Endothelial cell of umbilical vein (primary cell): ENCODE measurements at regions not wholly inside any gene's neighbourhood (a gene's known extent, or its start where the extent isn't known, plus 50 kb on each side); places are given as distances from the start of the nearest gene placed in this dataset.

ENCODE experiments used
- BruUV-seq: library from RNA; stranded (reverse); fragments of 400-500 nt; replicated peaks from 2 replicates; lab custom pipeline; 2021; lab: Mats Ljungman, UMichigan
- CTCF ChIA-PET: fragments of 300-600, 350-600 bp; sonication (Branson Sonifier 250); formaldehyde crosslinking; loops from one replicate; lab custom pipeline; 2021; ENCODE audit warnings: antibody characterized with exemption, inconsistent platforms; lab: Charles Lee
- POLR2A ChIA-PET: fragments of 300-600, 350-600 bp; sonication (Branson Sonifier 250); formaldehyde crosslinking; loops from one replicate; lab custom pipeline; 2021; ENCODE audit warnings: antibody characterized with exemption, inconsistent platforms; lab: Charles Lee
- DNase-seq: peaks from one replicate; pipeline ENCODE4 v3.0.0-alpha.2; 2011; ENCODE audit warnings: low read depth, low spot score
- FAIRE-seq: peaks from 2 replicates; lab custom pipeline; 2011; peaks lifted over from hg19 to GRCh38; lab: Jason Lieb, UNC
- H2AFZ ChIP-seq: 2 replicates; pipeline ENCODE4 v1.6.0; 2012; ENCODE audit warnings: low read depth, low read length, control low read depth, inconsistent platforms
- H3K27ac ChIP-seq: 2 replicates; pipeline ENCODE4 v1.5.1; 2011; ENCODE audit warnings: low read depth, mild to moderate bottlenecking, control low read depth, low read length, moderate library complexity; ENCODE audit not compliant: insufficient read depth
- H3K27me3 ChIP-seq, 2 experiments: 2 replicates each; pipeline versions ENCODE4 v1.6.0 to v1.6.1; 2011; ENCODE audit warnings: low read length in 2 of 2, mixed read lengths in 1 of 2; ENCODE audit not compliant: control insufficient read depth in 2 of 2, insufficient read depth in 2 of 2
- H3K36me3 ChIP-seq, 2 experiments: 2 replicates in 1 of 2; 3 replicates in 1 of 2; pipeline ENCODE4 v1.5.1; 2011; ENCODE audit warnings: low read length in 2 of 2, mild to moderate bottlenecking in 1 of 2, moderate library complexity in 1 of 2; ENCODE audit not compliant: control insufficient read depth in 2 of 2, insufficient read depth in 2 of 2; ENCODE audit errors: extremely low read depth in 1 of 2
- H3K4me1 ChIP-seq: 3 replicates; pipeline ENCODE4 v1.5.1; 2011; ENCODE audit warnings: mild to moderate bottlenecking, low read length; ENCODE audit not compliant: control insufficient read depth, insufficient read depth; ENCODE audit errors: extremely low read depth
- H3K4me2 ChIP-seq: 2 replicates; pipeline ENCODE4 v1.6.1; 2011; ENCODE audit warnings: low read length, control low read depth, mixed read lengths; ENCODE audit not compliant: insufficient read depth
- H3K4me3 ChIP-seq, 3 experiments: fragments of 200-600 bp in 1 of 3; sonication (generic), shearing (Covaris generic) in 1 of 3; replicated peaks in 1 of 3; 2 replicates each; pipeline ENCODE4 v1.5.1; 2011 to 2016; ENCODE audit warnings: control low read depth in 3 of 3, low read length in 3 of 3, mild to moderate bottlenecking in 2 of 3, inconsistent platforms in 1 of 3, low read depth in 1 of 3, moderate library complexity in 1 of 3; ENCODE audit not compliant: insufficient read depth in 1 of 3
- H3K79me2 ChIP-seq: 2 replicates; pipeline ENCODE4 v1.6.0; 2012; ENCODE audit warnings: low read length, inconsistent platforms; ENCODE audit not compliant: control insufficient read depth, insufficient read depth
- H3K9ac ChIP-seq: replicated peaks from 2 replicates; pipeline ENCODE3; 2011; ENCODE audit warnings: low read length, control low read depth; ENCODE audit not compliant: insufficient read depth; ENCODE audit errors: extremely low read depth
- H3K9me1 ChIP-seq: replicated peaks from 3 replicates; pipeline ENCODE4 v1.6.0; 2011; ENCODE audit warnings: mild to moderate bottlenecking, low read length; ENCODE audit not compliant: control insufficient read depth, insufficient read depth; ENCODE audit errors: extremely low read depth
- H3K9me3 ChIP-seq: replicated peaks from 2 replicates; pipeline ENCODE4 v1.5.1; 2012; ENCODE audit warnings: low read length, inconsistent platforms; ENCODE audit not compliant: control insufficient read depth, insufficient read depth
- H4K20me1 ChIP-seq: replicated peaks from 2 replicates; pipeline ENCODE3; 2011; ENCODE audit warnings: mild to moderate bottlenecking, low read length; ENCODE audit not compliant: control insufficient read depth, insufficient read depth; ENCODE audit errors: extremely low read depth
- EZH2 ChIP-seq: IDR thresholded peaks from 2 replicates; pipeline ENCODE4 v1.6.1; 2012; ENCODE audit warnings: borderline replicate concordance, low read depth, mild to moderate bottlenecking, moderate library complexity, low read length, inconsistent platforms; ENCODE audit not compliant: severe bottlenecking
- FOS ChIP-seq: IDR thresholded peaks from 2 replicates; pipeline ENCODE4 v1.6.1; 2011; ENCODE audit warnings: mild to moderate bottlenecking, low read length, moderate library complexity, borderline replicate concordance; ENCODE audit not compliant: insufficient read depth
- GATA2 ChIP-seq: IDR thresholded peaks from 2 replicates; pipeline ENCODE4 v1.7.0; 2011; ENCODE audit warnings: low read depth, mild to moderate bottlenecking, moderate library complexity, mixed read lengths, low read length; ENCODE audit not compliant: insufficient read length, insufficient read depth
- JUN ChIP-seq: IDR thresholded peaks from 2 replicates; pipeline ENCODE4 v1.6.1; 2011; ENCODE audit warnings: borderline replicate concordance, low read depth; ENCODE audit not compliant: insufficient read length, insufficient read depth
- MYC ChIP-seq: IDR thresholded peaks from one replicate; pipeline ENCODE4 v1.6.1; 2011; ENCODE audit warnings: mild to moderate bottlenecking, low read depth, low read length
- POLR2A ChIP-seq: IDR thresholded peaks from 2 replicates; pipeline ENCODE4 v1.6.1; 2012; ENCODE audit warnings: low read depth, mild to moderate bottlenecking, control low read depth, low read length
- POLR2AphosphoS5 ChIP-seq: IDR thresholded peaks from 2 replicates; pipeline ENCODE4 v1.6.1; 2012; ENCODE audit warnings: low read depth, mild to moderate bottlenecking, control low read depth, low read length, moderate library complexity; ENCODE audit not compliant: insufficient read depth
- dilution Hi-C: fragments of 300-500 bp; cut with MboI; formaldehyde crosslinking; loops from one replicate; pipeline ENCODE4 v1.15.0; 2019; ENCODE audit warnings: low sequenced_read_pairs; ENCODE audit not compliant: extremely low pct_ligation_motif_present
- intact Hi-C: fragments of 100-400 bp; cut with micrococcal nuclease; formaldehyde crosslinking; loops from one replicate; pipeline ENCODE4 v1.10.0; 2022
- TF ChIP-seq, protein P1 (sequence below), 2 donors: IDR thresholded peaks; 1 replicate in 1 of 2; 2 replicates in 1 of 2; pipeline ENCODE4 v1.5.1; 2011; ENCODE audit warnings: low read length in 2 of 2, mild to moderate bottlenecking in 2 of 2, moderate library complexity in 2 of 2, control low read depth in 1 of 2, inconsistent platforms in 1 of 2, low read depth in 1 of 2; ENCODE audit not compliant: insufficient read depth in 1 of 2; ENCODE audit errors: extremely low read depth in 1 of 2
- TF ChIP-seq, protein P2 (sequence below): IDR thresholded peaks from 2 replicates; pipeline ENCODE4 v1.6.1; 2011; ENCODE audit not compliant: insufficient read depth, insufficient read length

DNA sequence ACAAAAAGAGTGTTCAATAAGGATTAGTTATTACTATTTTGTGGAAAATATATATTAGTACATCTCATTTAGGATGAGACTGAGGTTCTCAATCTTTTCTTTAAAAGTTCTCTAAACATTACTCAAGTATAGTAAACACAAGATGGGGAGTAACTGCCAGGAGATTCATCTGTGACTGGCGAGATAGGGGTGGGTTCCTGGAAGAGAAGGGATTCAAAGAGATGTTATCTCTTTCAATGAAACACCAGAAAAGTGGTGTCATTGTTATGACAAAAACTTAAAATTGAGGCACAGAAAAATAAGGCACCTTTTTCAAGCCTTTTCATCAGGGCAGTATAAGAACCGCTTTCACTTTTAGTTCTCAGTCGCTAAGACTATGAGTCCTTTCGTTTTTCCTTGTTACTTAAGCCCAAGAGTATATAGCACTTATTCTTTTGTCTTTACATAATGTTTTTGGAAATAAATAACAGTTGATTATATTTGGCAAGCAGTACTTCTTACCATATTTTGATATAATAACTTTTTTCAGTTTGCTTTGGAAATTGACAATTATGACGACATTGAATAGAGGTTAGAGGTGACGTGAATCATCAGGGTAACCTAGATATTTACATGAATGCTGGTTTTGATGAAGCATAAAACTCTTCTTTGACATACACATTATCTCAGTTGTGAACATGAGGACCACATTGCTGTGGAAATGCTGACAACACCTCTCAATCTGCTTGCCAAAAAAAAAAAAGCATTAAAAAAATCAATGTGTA, 393.9 kb upstream of the TCF4 start:
- Histone ChIP-seq H3K79me2 (no peaks in the 10 kb centered on the region), H3K36me3 (no peaks in the 10 kb centered on the region), H3K9me3 (peaks cover 2% of the 10 kb centered on the region), H3K27me3 (no peaks in the 10 kb centered on the region), H3K27ac (no peak overlapping the region), H4K20me1 (no peaks in the 10 kb centered on the region), H3K9ac (no peak overlapping the region), H3K9me1 (no peaks in the 10 kb centered on the region), H2AFZ (no peak overlapping the region), H3K4me1 (peaks cover 7% of the 10 kb centered on the region), H3K4me2 (no peak overlapping the region), H3K4me3 (no peak overlapping the region)
- DNase-seq = no peak
- dilution Hi-C loops = no loop called here
- ChIA-PET CTCF (interaction anchor here (1.5 kb wide), 1 partner anchor 20 kb away, joined by 3 read pairs; no protein-coding TSS in a partner anchor), POLR2A (no interaction called here)
- TF ChIP-seq MYC = no peak
- TF ChIP-seq, protein P1, sequence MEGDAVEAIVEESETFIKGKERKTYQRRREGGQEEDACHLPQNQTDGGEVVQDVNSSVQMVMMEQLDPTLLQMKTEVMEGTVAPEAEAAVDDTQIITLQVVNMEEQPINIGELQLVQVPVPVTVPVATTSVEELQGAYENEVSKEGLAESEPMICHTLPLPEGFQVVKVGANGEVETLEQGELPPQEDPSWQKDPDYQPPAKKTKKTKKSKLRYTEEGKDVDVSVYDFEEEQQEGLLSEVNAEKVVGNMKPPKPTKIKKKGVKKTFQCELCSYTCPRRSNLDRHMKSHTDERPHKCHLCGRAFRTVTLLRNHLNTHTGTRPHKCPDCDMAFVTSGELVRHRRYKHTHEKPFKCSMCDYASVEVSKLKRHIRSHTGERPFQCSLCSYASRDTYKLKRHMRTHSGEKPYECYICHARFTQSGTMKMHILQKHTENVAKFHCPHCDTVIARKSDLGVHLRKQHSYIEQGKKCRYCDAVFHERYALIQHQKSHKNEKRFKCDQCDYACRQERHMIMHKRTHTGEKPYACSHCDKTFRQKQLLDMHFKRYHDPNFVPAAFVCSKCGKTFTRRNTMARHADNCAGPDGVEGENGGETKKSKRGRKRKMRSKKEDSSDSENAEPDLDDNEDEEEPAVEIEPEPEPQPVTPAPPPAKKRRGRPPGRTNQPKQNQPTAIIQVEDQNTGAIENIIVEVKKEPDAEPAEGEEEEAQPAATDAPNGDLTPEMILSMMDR (IDR thresholded peaks at IDR 0.05; ENCODE audit: extremely low read depth in 1 of 2, insufficient read depth in 1 of 2, low read depth in 1 of 2, low read length in 2 of 2) = no peak
- no peak for TF ChIP-seq POLR2A
- TF ChIP-seq FOS = no peak
- TF ChIP-seq EZH2 = no peak
- TF ChIP-seq, protein P2, sequence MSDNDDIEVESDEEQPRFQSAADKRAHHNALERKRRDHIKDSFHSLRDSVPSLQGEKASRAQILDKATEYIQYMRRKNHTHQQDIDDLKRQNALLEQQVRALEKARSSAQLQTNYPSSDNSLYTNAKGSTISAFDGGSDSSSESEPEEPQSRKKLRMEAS = no peak
- TF ChIP-seq JUN = no peak
- no peak for TF ChIP-seq POLR2AphosphoS5
- no peak for TF ChIP-seq GATA2
- intact Hi-C loops = loop anchor here (10.0 kb wide), 3 partner anchors 117 to 657 kb away; no protein-coding TSS in a partner anchor
- FAIRE-seq = no peak
- BruUV-seq = no TSS peak
